ENCODE measurements at regions not wholly inside any gene's neighbourhood (a gene's known extent, or its start where the extent isn't known, plus 50 kb on each side); places are given as distances from the start of the nearest gene placed in this dataset.

GRCh38 chr18:6609666-6610264, 119.8 kb upstream of the ARHGAP28 start:
- Histone ChIP-seq H3K9me3 (ENCODE audit: low read depth, low read length) (no peaks in the 10 kb centered on the region), H4K20me1 (ENCODE audit: insufficient read depth, low read length) (no peaks in the 10 kb centered on the region), H3K79me2 (ENCODE audit: insufficient read depth, low read length) (no peaks in the 10 kb centered on the region), H3K27me3 (ENCODE audit: insufficient read depth, low read length) (no peaks in the 10 kb centered on the region), H3K4me2 (ENCODE audit: insufficient read depth, low read length) (no peak overlapping the region), H2AFZ (ENCODE audit: low read length) (no peak overlapping the region), H3K36me3 (ENCODE audit: insufficient read depth, low read length) (no peaks in the 10 kb centered on the region), H3K27ac (ENCODE audit: low read depth, low read length) (no peak overlapping the region), H3K4me3 (ENCODE audit: insufficient read depth, low read length) (no peak overlapping the region), H3K4me1 (ENCODE audit: insufficient read depth, low read length) (peaks cover 2% of the 10 kb centered on the region)
- no peak for DNase-seq (ENCODE audit: insufficient read length, low spot score, missing footprints)
- TF ChIP-seq CTCF (IDR thresholded peaks at IDR 0.05; ENCODE audit: extremely low read depth, low read depth, low read length), result no peak

- Histone ChIP-seq H3K27ac (ENCODE audit: low read depth, low read length) (no peak overlapping the region), H3K79me2 (ENCODE audit: insufficient read depth, low read length) (no peaks in the 10 kb centered on the region), H2AFZ (ENCODE audit: low read length) (no peak overlapping the region), H4K20me1 (ENCODE audit: insufficient read depth, low read length) (no peaks in the 10 kb centered on the region), H3K4me1 (ENCODE audit: insufficient read depth, low read length) (no peaks in the 10 kb centered on the region), H3K9me3 (ENCODE audit: low read depth, low read length) (no peaks in the 10 kb centered on the region), H3K36me3 (ENCODE audit: insufficient read depth, low read length) (no peaks in the 10 kb centered on the region), H3K4me2 (ENCODE audit: insufficient read depth, low read length) (no peak overlapping the region), H3K4me3 (ENCODE audit: insufficient read depth, low read length) (no peak overlapping the region), H3K27me3 (ENCODE audit: insufficient read depth, low read length) (no peaks in the 10 kb centered on the region)
- no peak for DNase-seq (ENCODE audit: insufficient read length, low spot score, missing footprints)
- TF ChIP-seq CTCF (IDR thresholded peaks at IDR 0.05; ENCODE audit: extremely low read depth, low read depth, low read length), result no peak
Measured at GRCh38 chr18:6610466-6610865, 119.0 kb upstream of the ARHGAP28 start.

- H3K4me2 ChIP-seq (ENCODE audit: insufficient read depth, low read length), result no peak overlapping the region
- TF ChIP-seq CTCF (IDR thresholded peaks at IDR 0.05; ENCODE audit: extremely low read depth, low read depth, low read length), result no peak
- H3K36me3 ChIP-seq (ENCODE audit: insufficient read depth, low read length), result no peaks in the 10 kb centered on the region
- no peak overlapping the region for H2AFZ ChIP-seq (ENCODE audit: low read length)
- H3K27me3 ChIP-seq (ENCODE audit: insufficient read depth, low read length), result no peaks in the 10 kb centered on the region
- H3K4me3 ChIP-seq (ENCODE audit: insufficient read depth, low read length), result no peak overlapping the region
- H4K20me1 ChIP-seq (ENCODE audit: insufficient read depth, low read length), result no peaks in the 10 kb centered on the region
- DNase-seq (ENCODE audit: insufficient read length, low spot score, missing footprints), result no peak
- H3K9me3 ChIP-seq (ENCODE audit: low read depth, low read length), result no peaks in the 10 kb centered on the region
- no peaks in the 10 kb centered on the region for H3K79me2 ChIP-seq (ENCODE audit: insufficient read depth, low read length)
- no peak overlapping the region for H3K27ac ChIP-seq (ENCODE audit: low read depth, low read length)
- H3K4me1 ChIP-seq (ENCODE audit: insufficient read depth, low read length), result no peaks in the 10 kb centered on the region
Measured at GRCh38 chr18:6613581-6613980, 115.9 kb upstream of the ARHGAP28 start.

- DNase-seq (ENCODE audit: insufficient read length, low spot score, missing footprints), result no peak
- Histone ChIP-seq H4K20me1 (ENCODE audit: insufficient read depth, low read length) (no peaks in the 10 kb centered on the region), H3K27me3 (ENCODE audit: insufficient read depth, low read length) (no peaks in the 10 kb centered on the region), H3K79me2 (ENCODE audit: insufficient read depth, low read length) (no peaks in the 10 kb centered on the region), H3K4me3 (ENCODE audit: insufficient read depth, low read length) (no peak overlapping the region), H3K9me3 (ENCODE audit: low read depth, low read length) (no peaks in the 10 kb centered on the region), H3K36me3 (ENCODE audit: insufficient read depth, low read length) (no peaks in the 10 kb centered on the region), H2AFZ (ENCODE audit: low read length) (no peak overlapping the region), H3K4me1 (ENCODE audit: insufficient read depth, low read length) (no peaks in the 10 kb centered on the region), H3K4me2 (ENCODE audit: insufficient read depth, low read length) (no peak overlapping the region), H3K27ac (ENCODE audit: low read depth, low read length) (no peak overlapping the region)
- TF ChIP-seq CTCF (IDR thresholded peaks at IDR 0.05; ENCODE audit: extremely low read depth, low read depth, low read length), result no peak
Measured at GRCh38 chr18:6614952-6615351, 114.6 kb upstream of the ARHGAP28 start.
